Neural cell (in vitro differentiated cells): ENCODE measurements at regions not wholly inside any gene's neighbourhood (a gene's known extent, or its start where the extent isn't known, plus 50 kb on each side); places are given as distances from the start of the nearest gene placed in this dataset.

Experiments
- EP300 ChIP-seq: fragments of 450-650 bp; conservative IDR thresholded peaks from 2 replicates; pipeline ENCODE4 v1.6.1; 2014; ENCODE audit warnings: antibody characterized with exemption, mild to moderate bottlenecking, moderate library complexity; ENCODE audit not compliant: poor library complexity, severe bottlenecking
- EZH2 ChIP-seq: fragments of 200-600, 300-800 bp; shearing (Covaris generic), sonication (generic); IDR thresholded peaks from 2 replicates; pipeline ENCODE4 v1.6.1; 2014; ENCODE audit warnings: antibody characterized with exemption, low read length, borderline replicate concordance, mild to moderate bottlenecking; ENCODE audit not compliant: insufficient read depth, poor library complexity, severe bottlenecking
- MXI1 ChIP-seq: fragments of 450-650 bp; conservative IDR thresholded peaks from 2 replicates; pipeline ENCODE4 v1.6.1; 2014; ENCODE audit warnings: antibody characterized with exemption, mild to moderate bottlenecking; ENCODE audit not compliant: poor library complexity, severe bottlenecking
- POLR2AphosphoS5 ChIP-seq: IDR thresholded peaks from 2 replicates; pipeline ENCODE4 v1.6.1; 2012
- RAD21 ChIP-seq: fragments of 450-650 bp; conservative IDR thresholded peaks from 2 replicates; pipeline ENCODE4 v1.6.1; 2014; ENCODE audit warnings: antibody characterized with exemption, mild to moderate bottlenecking, moderate library complexity
- TAF1 ChIP-seq: IDR thresholded peaks from 2 replicates; pipeline ENCODE4 v1.6.1; 2012; ENCODE audit warnings: low read depth
- TF ChIP-seq, protein P1 (sequence below): fragments of 450-650 bp; IDR thresholded peaks from 2 replicates; pipeline ENCODE4 v1.5.1; 2014; ENCODE audit warnings: antibody characterized with exemption, mild to moderate bottlenecking, moderate library complexity; ENCODE audit not compliant: poor library complexity, severe bottlenecking
- TF ChIP-seq, protein P2 (sequence below): IDR thresholded peaks from 2 replicates; pipeline ENCODE4 v1.6.1; 2012; ENCODE audit warnings: borderline replicate concordance

GRCh38 chr3:75078290-75078689 is 463.8 kb upstream of the CNTN3 start:
- TF ChIP-seq, protein P1, sequence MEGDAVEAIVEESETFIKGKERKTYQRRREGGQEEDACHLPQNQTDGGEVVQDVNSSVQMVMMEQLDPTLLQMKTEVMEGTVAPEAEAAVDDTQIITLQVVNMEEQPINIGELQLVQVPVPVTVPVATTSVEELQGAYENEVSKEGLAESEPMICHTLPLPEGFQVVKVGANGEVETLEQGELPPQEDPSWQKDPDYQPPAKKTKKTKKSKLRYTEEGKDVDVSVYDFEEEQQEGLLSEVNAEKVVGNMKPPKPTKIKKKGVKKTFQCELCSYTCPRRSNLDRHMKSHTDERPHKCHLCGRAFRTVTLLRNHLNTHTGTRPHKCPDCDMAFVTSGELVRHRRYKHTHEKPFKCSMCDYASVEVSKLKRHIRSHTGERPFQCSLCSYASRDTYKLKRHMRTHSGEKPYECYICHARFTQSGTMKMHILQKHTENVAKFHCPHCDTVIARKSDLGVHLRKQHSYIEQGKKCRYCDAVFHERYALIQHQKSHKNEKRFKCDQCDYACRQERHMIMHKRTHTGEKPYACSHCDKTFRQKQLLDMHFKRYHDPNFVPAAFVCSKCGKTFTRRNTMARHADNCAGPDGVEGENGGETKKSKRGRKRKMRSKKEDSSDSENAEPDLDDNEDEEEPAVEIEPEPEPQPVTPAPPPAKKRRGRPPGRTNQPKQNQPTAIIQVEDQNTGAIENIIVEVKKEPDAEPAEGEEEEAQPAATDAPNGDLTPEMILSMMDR, result no peak
- TF ChIP-seq POLR2AphosphoS5, result no peak
- no peak for TF ChIP-seq EZH2
- TF ChIP-seq MXI1, result no peak
- TF ChIP-seq EP300, result no peak
- TF ChIP-seq, protein P2, sequence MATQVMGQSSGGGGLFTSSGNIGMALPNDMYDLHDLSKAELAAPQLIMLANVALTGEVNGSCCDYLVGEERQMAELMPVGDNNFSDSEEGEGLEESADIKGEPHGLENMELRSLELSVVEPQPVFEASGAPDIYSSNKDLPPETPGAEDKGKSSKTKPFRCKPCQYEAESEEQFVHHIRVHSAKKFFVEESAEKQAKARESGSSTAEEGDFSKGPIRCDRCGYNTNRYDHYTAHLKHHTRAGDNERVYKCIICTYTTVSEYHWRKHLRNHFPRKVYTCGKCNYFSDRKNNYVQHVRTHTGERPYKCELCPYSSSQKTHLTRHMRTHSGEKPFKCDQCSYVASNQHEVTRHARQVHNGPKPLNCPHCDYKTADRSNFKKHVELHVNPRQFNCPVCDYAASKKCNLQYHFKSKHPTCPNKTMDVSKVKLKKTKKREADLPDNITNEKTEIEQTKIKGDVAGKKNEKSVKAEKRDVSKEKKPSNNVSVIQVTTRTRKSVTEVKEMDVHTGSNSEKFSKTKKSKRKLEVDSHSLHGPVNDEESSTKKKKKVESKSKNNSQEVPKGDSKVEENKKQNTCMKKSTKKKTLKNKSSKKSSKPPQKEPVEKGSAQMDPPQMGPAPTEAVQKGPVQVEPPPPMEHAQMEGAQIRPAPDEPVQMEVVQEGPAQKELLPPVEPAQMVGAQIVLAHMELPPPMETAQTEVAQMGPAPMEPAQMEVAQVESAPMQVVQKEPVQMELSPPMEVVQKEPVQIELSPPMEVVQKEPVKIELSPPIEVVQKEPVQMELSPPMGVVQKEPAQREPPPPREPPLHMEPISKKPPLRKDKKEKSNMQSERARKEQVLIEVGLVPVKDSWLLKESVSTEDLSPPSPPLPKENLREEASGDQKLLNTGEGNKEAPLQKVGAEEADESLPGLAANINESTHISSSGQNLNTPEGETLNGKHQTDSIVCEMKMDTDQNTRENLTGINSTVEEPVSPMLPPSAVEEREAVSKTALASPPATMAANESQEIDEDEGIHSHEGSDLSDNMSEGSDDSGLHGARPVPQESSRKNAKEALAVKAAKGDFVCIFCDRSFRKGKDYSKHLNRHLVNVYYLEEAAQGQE, result no peak
- no peak for TF ChIP-seq RAD21
- no peak for TF ChIP-seq TAF1
